ENCODE measurements at regions not wholly inside any gene's neighbourhood (a gene's known extent, or its start where the extent isn't known, plus 50 kb on each side); places are given as distances from the start of the nearest gene placed in this dataset.
"Not testable (repeated sequence)": the region's sequence is repeated elsewhere in the genome, so short reads cannot be mapped to it uniquely, and the experiment has no call there.

DNA sequence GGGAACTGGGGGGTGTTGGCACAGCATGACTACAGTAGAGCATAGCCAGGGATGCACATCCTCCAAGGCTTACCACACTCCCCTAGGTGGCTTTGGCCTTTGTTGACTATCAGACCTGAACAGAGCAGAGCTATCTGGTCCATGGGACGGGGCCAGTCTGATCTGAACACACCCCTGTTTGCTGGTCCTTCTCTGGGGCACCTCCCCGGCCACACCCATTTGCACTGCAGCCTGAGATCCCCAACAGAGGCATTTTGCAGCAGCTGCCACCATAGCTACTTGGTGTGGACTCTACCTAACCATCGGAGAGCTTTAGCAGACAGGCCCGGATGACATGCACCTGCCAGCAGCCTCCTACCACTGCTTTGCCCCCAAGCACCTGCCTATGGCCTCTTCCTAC lies 75.8 kb upstream of the NOX4 start (continued):
- TF ChIP-seq HDAC6 (IDR thresholded peaks at IDR 0.05; ENCODE audit: low read depth, low read length) (no peak), KDM4A (IDR thresholded peaks at IDR 0.05; ENCODE audit: low read depth, low read length, severe bottlenecking) (no peak), RNF2 (IDR thresholded peaks at IDR 0.05; ENCODE audit: borderline replicate concordance, low read depth, low read length, missing control alignments, poor library complexity, severe bottlenecking) (no peak), MAFK (IDR thresholded peaks at IDR 0.05; ENCODE audit: low read depth, low read length) (no peak), EZH2 (IDR thresholded peaks at IDR 0.05; ENCODE audit: low read depth, low read length, severe bottlenecking) (no peak)
- TF ChIP-seq, protein P1, sequence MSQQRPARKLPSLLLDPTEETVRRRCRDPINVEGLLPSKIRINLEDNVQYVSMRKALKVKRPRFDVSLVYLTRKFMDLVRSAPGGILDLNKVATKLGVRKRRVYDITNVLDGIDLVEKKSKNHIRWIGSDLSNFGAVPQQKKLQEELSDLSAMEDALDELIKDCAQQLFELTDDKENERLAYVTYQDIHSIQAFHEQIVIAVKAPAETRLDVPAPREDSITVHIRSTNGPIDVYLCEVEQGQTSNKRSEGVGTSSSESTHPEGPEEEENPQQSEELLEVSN (IDR thresholded peaks at IDR 0.05): no peak

DNA sequence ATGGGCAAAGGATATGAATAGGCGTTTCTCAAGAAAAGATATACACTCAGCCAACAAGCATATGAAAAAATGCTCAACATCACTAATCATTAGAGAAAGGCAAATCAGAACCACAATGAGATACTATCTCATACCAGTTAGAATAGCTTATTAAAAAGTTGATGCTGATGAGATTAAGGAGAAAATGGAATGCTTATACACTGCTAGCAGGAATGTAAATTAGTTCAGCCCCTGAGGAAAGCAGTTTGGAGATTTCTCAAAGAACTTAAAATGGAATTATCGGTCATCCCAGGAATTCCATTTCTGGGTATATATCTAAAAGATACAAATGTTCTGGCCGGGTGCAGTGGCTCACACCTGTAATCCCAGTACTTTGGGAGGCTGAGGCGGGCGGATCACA lies 78.2 kb upstream of the NOX4 start:
- H3K23me2 ChIP-seq (ENCODE audit: low read depth, low read length); H3K14ac ChIP-seq (ENCODE audit: insufficient read length); H2BK12ac ChIP-seq (ENCODE audit: low read depth, low read length); DNase-seq (ENCODE audit: low read depth in 1 of 2, low spot score in 2 of 2); H4K5ac ChIP-seq (ENCODE audit: insufficient read length, low read depth, low read length); H3K79me2 ChIP-seq (ENCODE audit: control insufficient read depth in 1 of 2, insufficient read depth in 2 of 2, low read length in 2 of 2); H3K27me3 ChIP-seq (replicated peaks in 1 of 4; ENCODE audit: control insufficient read depth in 3 of 4, extremely low read depth in 1 of 4, insufficient read depth in 3 of 4, low read length in 3 of 4); H3K27ac ChIP-seq (ENCODE audit: low read depth, low read length); H3K56ac ChIP-seq (replicated peaks; ENCODE audit: insufficient read length, low read depth, low read length); H2BK120ac ChIP-seq (replicated peaks; ENCODE audit: low read depth, low read length); H3K4me3 ChIP-seq (ENCODE audit: extremely low read depth in 1 of 4, insufficient read depth in 2 of 4, low read depth in 3 of 4, low read length in 4 of 4); H2AK5ac ChIP-seq (ENCODE audit: low read depth, low read length); H3K79me1 ChIP-seq (ENCODE audit: low read depth, low read length); H2BK5ac ChIP-seq (ENCODE audit: low read depth, low read length); FAIRE-seq; H3K4ac ChIP-seq (replicated peaks; ENCODE audit: insufficient read length, low read depth, low read length); H4K8ac ChIP-seq (ENCODE audit: extremely low read depth, insufficient read depth, low read length); H2BK15ac ChIP-seq (ENCODE audit: low read length); H3K23ac ChIP-seq (ENCODE audit: insufficient read length); H3K36me3 ChIP-seq (ENCODE audit: control insufficient read depth in 2 of 4, insufficient read depth in 4 of 4, low read length in 3 of 4); H4K20me1 ChIP-seq (replicated peaks in 1 of 2; ENCODE audit: control insufficient read depth in 1 of 2, insufficient read depth in 2 of 2, low read length in 2 of 2); H3K9ac ChIP-seq (replicated peaks in 1 of 4; ENCODE audit: extremely low read depth in 1 of 4, low read depth in 3 of 4, low read length in 3 of 4); H3K18ac ChIP-seq (ENCODE audit: extremely low read depth, low read length); H3K4me2 ChIP-seq (ENCODE audit: insufficient read depth in 1 of 2, low read depth in 2 of 2, low read length in 2 of 2); H3K4me1 ChIP-seq (replicated peaks in 1 of 4; ENCODE audit: control insufficient read depth in 3 of 4, insufficient read depth in 4 of 4, low read length in 3 of 4); H4K91ac ChIP-seq (replicated peaks; ENCODE audit: insufficient read length, low read length); H3K9me3 ChIP-seq (ENCODE audit: insufficient read depth in 2 of 2, low read depth in 1 of 2, low read length in 1 of 2); POLR2A ChIA-PET (ENCODE audit: partially characterized antibody); H2AFZ ChIP-seq (ENCODE audit: low read length); H2BK20ac ChIP-seq (ENCODE audit: low read length): not testable (repeated sequence)
- WGBS, 2 experiments (ENCODE audit: extremely low coverage in 1 of 2, insufficient coverage in 1 of 2, insufficient read length in 1 of 2, insufficient replicate concordance in 2 of 2, low coverage in 1 of 2, low lambda C conversion rate in 2 of 2, missing lambda C conversion rate in 1 of 2): 90% methylated on average over 5 of the region's 5 CpGs; no CpG with 5 or more reads in 1 of the 2 experiments
- CTCF ChIA-PET (ENCODE audit: partially characterized antibody): interaction anchor here (1.3 kb wide), 1 partner anchor 73 kb away, joined by 3 read pairs; no protein-coding TSS in a partner anchor

Measured in H1 (cell line).